ENCODE measurements at regions not wholly inside any gene's neighbourhood (a gene's known extent, or its start where the extent isn't known, plus 50 kb on each side); places are given as distances from the start of the nearest gene placed in this dataset.

GRCh38 chr4:10761903-10762302 is 77.3 kb upstream of the CLNK start:
- TF ChIP-seq MAX (IDR thresholded peaks at IDR 0.05) (no peak), CTCF (IDR thresholded peaks at IDR 0.05; ENCODE audit: low read depth, low read length, missing input control) (no peak), TAF1 (conservative IDR thresholded peaks at IDR 0.05) (no peak), REST (IDR thresholded peaks at IDR 0.05) (no peak), EGR1 (IDR thresholded peaks at IDR 0.05; ENCODE audit: low read depth in 2 of 2) (no peak), SP1 (IDR thresholded peaks at IDR 0.05) (no peak), ATF3 (IDR thresholded peaks at IDR 0.05) (no peak), YY1 (IDR thresholded peaks at IDR 0.05) (no peak)

All from liver (tissue), 3 donors.